ENCODE measurements at regions not wholly inside any gene's neighbourhood (a gene's known extent, or its start where the extent isn't known, plus 50 kb on each side); places are given as distances from the start of the nearest gene placed in this dataset.

DNA sequence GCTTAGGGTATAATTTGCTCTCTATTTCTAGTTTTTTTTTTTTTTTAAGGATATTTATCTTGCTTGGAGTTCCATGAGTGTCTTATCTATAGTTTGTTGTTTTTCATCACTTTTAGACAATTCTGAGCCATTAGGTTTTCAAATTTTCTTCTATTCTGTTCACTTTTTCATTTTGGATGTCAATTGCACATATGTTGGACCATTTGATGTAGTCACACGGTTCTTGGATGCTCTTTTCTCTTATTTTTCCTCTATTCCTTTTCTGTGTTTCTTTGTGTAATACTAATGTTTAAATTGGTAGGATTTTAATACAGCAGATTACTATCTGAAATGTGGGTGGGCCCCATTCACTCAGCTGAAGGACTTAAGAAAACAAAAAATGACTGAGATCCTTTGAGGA, 292.6 kb downstream of the CALCRL start:
- dilution Hi-C loops (cut with MboI; ENCODE audit: extremely low pct_ligation_motif_present, low sequenced_read_pairs): no loop called here
- Histone ChIP-seq H4K20me1 (ENCODE audit: control insufficient read depth, extremely low read depth, insufficient read depth, low read length) (no peaks in the 10 kb centered on the region), H3K9me3 (ENCODE audit: control insufficient read depth, low read depth, low read length) (no peaks in the 10 kb centered on the region), H3K27me3 (ENCODE audit: control insufficient read depth, extremely low read depth, insufficient read depth, low read length) (no peaks in the 10 kb centered on the region), H3K9ac (ENCODE audit: control insufficient read depth, extremely low read depth, insufficient read depth, low read length) (no peak overlapping the region), H2AFZ (ENCODE audit: control insufficient read depth, low read length) (no peak overlapping the region), H3K4me1 (ENCODE audit: control insufficient read depth, extremely low read depth, insufficient read depth, low read length) (no peaks in the 10 kb centered on the region), H3K27ac (ENCODE audit: control insufficient read depth, insufficient read depth, low read length) (no peak overlapping the region), H3K79me2 (ENCODE audit: control insufficient read depth, insufficient read depth, low read length) (no peaks in the 10 kb centered on the region), H3K9me1 (ENCODE audit: control insufficient read depth, extremely low read depth, insufficient read depth, low read length) (no peaks in the 10 kb centered on the region), H3K36me3 (ENCODE audit: control insufficient read depth in 2 of 2, extremely low read depth in 1 of 2, insufficient read depth in 2 of 2, low read length in 2 of 2) (no peaks in the 10 kb centered on the region), H3K4me2 (ENCODE audit: control insufficient read depth, extremely low read depth, insufficient read depth, low read depth, low read length) (no peak overlapping the region), H3K4me3 (ENCODE audit: control insufficient read depth in 2 of 3, extremely low read depth in 1 of 3, insufficient read depth in 2 of 3, low read depth in 1 of 3, low read length in 3 of 3) (no peak overlapping the region)
- TF ChIP-seq, protein P1, sequence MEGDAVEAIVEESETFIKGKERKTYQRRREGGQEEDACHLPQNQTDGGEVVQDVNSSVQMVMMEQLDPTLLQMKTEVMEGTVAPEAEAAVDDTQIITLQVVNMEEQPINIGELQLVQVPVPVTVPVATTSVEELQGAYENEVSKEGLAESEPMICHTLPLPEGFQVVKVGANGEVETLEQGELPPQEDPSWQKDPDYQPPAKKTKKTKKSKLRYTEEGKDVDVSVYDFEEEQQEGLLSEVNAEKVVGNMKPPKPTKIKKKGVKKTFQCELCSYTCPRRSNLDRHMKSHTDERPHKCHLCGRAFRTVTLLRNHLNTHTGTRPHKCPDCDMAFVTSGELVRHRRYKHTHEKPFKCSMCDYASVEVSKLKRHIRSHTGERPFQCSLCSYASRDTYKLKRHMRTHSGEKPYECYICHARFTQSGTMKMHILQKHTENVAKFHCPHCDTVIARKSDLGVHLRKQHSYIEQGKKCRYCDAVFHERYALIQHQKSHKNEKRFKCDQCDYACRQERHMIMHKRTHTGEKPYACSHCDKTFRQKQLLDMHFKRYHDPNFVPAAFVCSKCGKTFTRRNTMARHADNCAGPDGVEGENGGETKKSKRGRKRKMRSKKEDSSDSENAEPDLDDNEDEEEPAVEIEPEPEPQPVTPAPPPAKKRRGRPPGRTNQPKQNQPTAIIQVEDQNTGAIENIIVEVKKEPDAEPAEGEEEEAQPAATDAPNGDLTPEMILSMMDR (optimal IDR thresholded peaks at IDR 0.05 in 1 of 3, IDR thresholded peaks at IDR 0.05 in 1 of 3, conservative IDR thresholded peaks at IDR 0.05 in 1 of 3; ENCODE audit: extremely low read depth in 1 of 3, insufficient read depth in 2 of 3, low read length in 3 of 3): no peak
- no peak for TF ChIP-seq EZH2 (IDR thresholded peaks at IDR 0.05; ENCODE audit: low read length)
- DNase-seq (ENCODE audit: low read depth, low spot score) (no peak), FAIRE-seq (no peak)

DNA sequence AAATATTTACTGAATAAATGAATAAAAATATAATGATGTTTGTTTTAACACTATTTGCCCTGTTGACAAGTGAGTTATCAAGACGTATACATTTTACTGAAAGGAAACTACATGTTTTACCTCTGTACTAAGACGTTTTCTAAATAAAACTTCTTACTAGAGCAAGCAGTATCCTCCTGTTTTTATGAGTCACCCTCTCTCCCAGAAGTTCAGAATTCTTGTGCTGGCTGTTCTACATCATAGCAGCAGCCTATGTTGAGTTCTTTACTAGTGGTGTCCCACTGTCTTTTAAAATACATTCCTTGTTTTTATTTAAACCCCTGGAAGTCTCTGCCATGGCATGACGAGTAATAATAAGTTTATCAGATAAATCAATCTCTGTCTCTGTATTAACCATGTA, 297.4 kb downstream of the CALCRL start:
- FAIRE-seq: no peak
- H3K4me1 ChIP-seq (ENCODE audit: control insufficient read depth, extremely low read depth, insufficient read depth, low read length): no peaks in the 10 kb centered on the region
- H3K4me3 ChIP-seq (ENCODE audit: control insufficient read depth in 2 of 3, extremely low read depth in 1 of 3, insufficient read depth in 2 of 3, low read depth in 1 of 3, low read length in 3 of 3): no peak overlapping the region
- TF ChIP-seq EZH2 (IDR thresholded peaks at IDR 0.05; ENCODE audit: low read length): no peak
- TF ChIP-seq, protein P1 (optimal IDR thresholded peaks at IDR 0.05 in 1 of 3, IDR thresholded peaks at IDR 0.05 in 1 of 3, conservative IDR thresholded peaks at IDR 0.05 in 1 of 3; ENCODE audit: extremely low read depth in 1 of 3, insufficient read depth in 2 of 3, low read length in 3 of 3): no peak
- no peaks in the 10 kb centered on the region for H3K9me1 ChIP-seq (ENCODE audit: control insufficient read depth, extremely low read depth, insufficient read depth, low read length)
- H3K4me2 ChIP-seq (ENCODE audit: control insufficient read depth, extremely low read depth, insufficient read depth, low read depth, low read length): no peak overlapping the region
- no peak overlapping the region for H3K27ac ChIP-seq (ENCODE audit: control insufficient read depth, insufficient read depth, low read length)
- no peaks in the 10 kb centered on the region for H3K79me2 ChIP-seq (ENCODE audit: control insufficient read depth, insufficient read depth, low read length)
- no peaks in the 10 kb centered on the region for H3K9me3 ChIP-seq (ENCODE audit: control insufficient read depth, low read depth, low read length)
- H3K9ac ChIP-seq (ENCODE audit: control insufficient read depth, extremely low read depth, insufficient read depth, low read length): no peak overlapping the region
- no peaks in the 10 kb centered on the region for H3K27me3 ChIP-seq (ENCODE audit: control insufficient read depth, extremely low read depth, insufficient read depth, low read length)
- no peaks in the 10 kb centered on the region for H3K36me3 ChIP-seq (ENCODE audit: control insufficient read depth in 2 of 2, extremely low read depth in 1 of 2, insufficient read depth in 2 of 2, low read length in 2 of 2)
- no peak for DNase-seq (ENCODE audit: low read depth, low spot score)
- H4K20me1 ChIP-seq (ENCODE audit: control insufficient read depth, extremely low read depth, insufficient read depth, low read length): no peaks in the 10 kb centered on the region
- no peak overlapping the region for H2AFZ ChIP-seq (ENCODE audit: control insufficient read depth, low read length)
- dilution Hi-C loops (cut with MboI; ENCODE audit: extremely low pct_ligation_motif_present, low sequenced_read_pairs): no loop called here

All from keratinocyte (primary cell).